ENCODE measurements at regions not wholly inside any gene's neighbourhood (a gene's known extent, or its start where the extent isn't known, plus 50 kb on each side); places are given as distances from the start of the nearest gene placed in this dataset.

- no peak for DNase-seq (ENCODE audit: low read depth in 1 of 2, low spot score in 1 of 2)
These were observed 157.6 kb downstream of the AACS start for GRCh38 chr12:125222876-125223275.

GRCh38 chr12:125225641-125226040, 160.4 kb downstream of the AACS start:
- no peak for DNase-seq (ENCODE audit: low read depth in 1 of 2, low spot score in 1 of 2)

GRCh38 chr12:125228519-125229260, 163.5 kb downstream of the AACS start:
- DNase-seq (ENCODE audit: low read depth in 1 of 2, low spot score in 1 of 2) = no peak

GRCh38 chr12:125229878-125230530, 164.8 kb downstream of the AACS start:
- no peak for DNase-seq (ENCODE audit: low read depth in 1 of 2, low spot score in 1 of 2)

- DNase-seq (ENCODE audit: low read depth in 1 of 2, low spot score in 1 of 2) = no peak
These were observed 168.1 kb downstream of the AACS start for GRCh38 chr12:125233319-125233718.

- no peak for DNase-seq (ENCODE audit: low read depth in 1 of 2, low spot score in 1 of 2)
These were observed 174.3 kb downstream of the AACS start for GRCh38 chr12:125239563-125239962.

- no peak for DNase-seq (ENCODE audit: low read depth in 1 of 2, low spot score in 1 of 2)
These were observed 175.5 kb downstream of the AACS start for GRCh38 chr12:125240717-125241116.

GRCh38 chr12:125243811-125244210, 178.6 kb downstream of the AACS start:
- DNase-seq (ENCODE audit: low read depth in 1 of 2, low spot score in 1 of 2) = no peak

GRCh38 chr12:125244338-125244737, 179.1 kb downstream of the AACS start:
- no peak for DNase-seq (ENCODE audit: low read depth in 1 of 2, low spot score in 1 of 2)

- DNase-seq (ENCODE audit: low read depth in 1 of 2, low spot score in 1 of 2) = no peak
These were observed 180.6 kb downstream of the AACS start for GRCh38 chr12:125245581-125246557.

GRCh38 chr12:125247477-125247876, 182.2 kb downstream of the AACS start:
- no peak for DNase-seq (ENCODE audit: low read depth in 1 of 2, low spot score in 1 of 2)

GRCh38 chr12:125249066-125249824, 184.0 kb downstream of the AACS start:
- DNase-seq (ENCODE audit: low read depth in 1 of 2, low spot score in 1 of 2) = no peak

- DNase-seq (ENCODE audit: low read depth in 1 of 2, low spot score in 1 of 2) = no peak
These were observed 184.7 kb downstream of the AACS start for GRCh38 chr12:125249932-125250331.

GRCh38 chr12:125254236-125254635, 189.0 kb downstream of the AACS start:
- no peak for DNase-seq (ENCODE audit: low read depth in 1 of 2, low spot score in 1 of 2)

- DNase-seq (ENCODE audit: low read depth in 1 of 2, low spot score in 1 of 2) = no peak
These were observed 189.6 kb downstream of the AACS start for GRCh38 chr12:125254856-125255255.

- no peak for DNase-seq (ENCODE audit: low read depth in 1 of 2, low spot score in 1 of 2)
These were observed 190.8 kb downstream of the AACS start for GRCh38 chr12:125255935-125256633.

GRCh38 chr12:125256634-125256936, 191.3 kb downstream of the AACS start:
- DNase-seq (ENCODE audit: low read depth in 1 of 2, low spot score in 1 of 2) = no peak

GRCh38 chr12:125259178-125259867, 194.1 kb downstream of the AACS start:
- no peak for DNase-seq (ENCODE audit: low read depth in 1 of 2, low spot score in 1 of 2)

- DNase-seq (ENCODE audit: low read depth in 1 of 2, low spot score in 1 of 2) = no peak
These were observed 197.6 kb downstream of the AACS start for GRCh38 chr12:125262851-125263250.

- no peak for DNase-seq (ENCODE audit: low read depth in 1 of 2, low spot score in 1 of 2)
These were observed 198.2 kb downstream of the AACS start for GRCh38 chr12:125263385-125263784.
